CD4-positive, alpha-beta T cell treated with Interleukin-10 for 1 hour (primary cell): ENCODE measurements at regions not wholly inside any gene's neighbourhood (a gene's known extent, or its start where the extent isn't known, plus 50 kb on each side); places are given as distances from the start of the nearest gene placed in this dataset.

Source experiments
- DNase-seq: peaks from one replicate; pipeline ENCODE4 v3.0.0-alpha.2; 2020

DNA sequence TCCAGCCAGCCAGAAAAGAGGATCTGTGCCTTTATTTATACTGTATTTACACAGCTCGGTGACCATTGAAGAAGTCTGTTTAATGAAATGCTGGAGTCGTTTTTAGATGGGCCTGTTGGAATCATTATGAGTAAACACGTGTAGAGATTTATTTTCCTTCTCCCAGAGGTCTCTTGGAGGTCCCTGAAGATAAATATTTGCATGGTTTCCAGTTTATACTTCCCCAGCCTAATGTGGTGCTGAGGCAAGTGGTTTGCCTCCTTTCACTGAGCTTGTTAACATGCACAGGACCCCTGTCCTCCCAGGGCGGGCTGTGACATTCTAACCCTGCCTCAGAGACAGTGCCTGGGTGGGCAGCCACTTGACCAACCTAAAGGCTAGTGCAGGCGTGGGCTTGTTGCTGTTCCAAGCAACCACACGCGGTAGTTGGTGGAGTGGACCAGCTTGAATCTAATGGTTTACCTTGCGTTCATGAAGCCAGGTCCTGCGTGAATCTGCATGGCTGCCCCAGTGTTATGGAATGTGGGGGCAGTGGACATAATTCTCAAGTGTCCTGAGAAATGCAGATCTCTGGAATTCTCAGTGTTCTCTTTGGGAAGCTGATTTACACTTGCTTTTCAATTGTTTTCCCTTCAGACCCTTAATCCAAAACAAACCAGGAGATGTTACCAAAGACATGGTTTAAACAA lies 130.2 kb upstream of the DLX2 start:
- no peak for DNase-seq

DNA sequence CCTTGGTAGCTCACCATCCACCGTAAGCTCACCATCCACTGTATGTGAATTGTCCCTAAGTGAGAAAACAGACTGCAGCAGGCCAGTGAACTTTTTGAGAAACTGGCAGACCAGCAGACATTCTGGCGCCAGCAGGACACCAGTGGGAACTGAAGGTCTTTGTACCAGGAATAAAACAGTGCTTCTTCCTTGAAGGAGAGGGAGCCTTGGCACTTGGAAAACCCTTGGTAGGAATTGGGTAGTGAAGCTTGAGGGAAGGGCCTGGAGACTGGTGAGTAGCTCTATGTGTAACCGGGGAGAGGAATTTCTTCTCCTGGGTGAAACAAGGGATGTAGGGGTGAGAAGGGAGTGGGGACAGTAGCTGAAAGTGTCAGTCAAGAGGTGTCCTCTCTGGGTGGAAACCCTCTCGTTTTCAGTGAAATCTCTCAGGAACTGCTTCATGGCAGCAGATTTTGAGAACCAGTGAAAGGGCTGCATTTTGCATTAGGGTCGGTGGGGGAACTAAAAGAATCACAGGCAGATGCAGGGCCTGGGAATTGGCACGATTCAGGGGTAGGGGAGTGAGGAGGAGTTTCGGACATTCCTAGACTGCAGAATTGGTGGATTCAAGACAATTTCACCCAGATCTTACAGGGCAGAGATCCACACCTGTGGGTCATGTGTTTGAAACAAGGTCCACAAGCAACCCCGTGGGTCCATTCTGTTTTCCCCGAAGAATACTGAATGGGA lies 131.5 kb upstream of the DLX2 start:
- no peak for DNase-seq

DNA sequence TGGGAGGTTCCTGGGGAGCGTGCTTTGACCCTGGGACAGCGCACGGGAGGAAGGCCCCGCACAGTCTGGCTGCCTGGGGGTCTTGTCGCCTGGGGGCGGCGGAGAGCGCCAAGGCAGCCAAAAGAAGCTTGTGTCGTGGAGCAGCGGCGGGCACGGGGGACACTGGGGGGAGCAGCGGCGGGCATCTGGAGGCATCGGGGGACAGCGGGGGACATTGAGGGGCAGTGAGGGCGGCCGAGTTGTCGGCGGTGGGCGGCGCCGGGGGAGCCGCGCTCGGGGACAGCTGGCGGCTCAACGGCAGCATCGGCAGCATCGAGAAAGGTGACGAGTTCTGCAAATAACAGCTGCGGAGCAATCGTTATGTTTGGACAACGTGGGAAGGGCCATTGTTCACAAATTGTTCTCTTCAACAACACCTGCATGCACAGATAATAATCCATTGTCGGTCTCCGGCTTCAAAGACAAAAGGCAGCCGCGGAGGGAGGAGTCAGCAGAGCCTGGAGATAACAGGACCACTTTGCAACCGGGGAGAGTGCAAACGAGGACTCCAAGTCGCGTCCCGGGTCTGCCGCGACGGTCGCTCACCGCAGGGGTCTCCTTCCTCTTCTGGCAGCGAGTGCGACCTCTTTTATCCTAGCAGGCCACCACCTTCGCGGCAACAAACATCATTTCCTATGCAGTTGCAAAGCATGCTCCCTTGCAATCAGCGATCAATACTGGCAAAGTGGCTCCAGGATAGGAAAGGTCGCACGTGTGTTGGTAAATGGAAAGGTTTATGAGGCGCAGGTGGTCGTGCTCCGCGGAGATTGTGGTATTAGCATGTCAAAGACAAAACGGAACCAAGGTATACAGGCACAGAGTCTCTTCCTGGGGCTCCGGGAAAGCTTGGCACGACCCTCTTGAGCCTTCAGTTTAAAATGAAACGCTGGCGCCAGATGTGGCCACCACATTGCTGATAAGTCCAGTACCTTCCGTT lies 132.3 kb upstream of the DLX2 start:
- peak; percentile 33 for DNase-seq

DNA sequence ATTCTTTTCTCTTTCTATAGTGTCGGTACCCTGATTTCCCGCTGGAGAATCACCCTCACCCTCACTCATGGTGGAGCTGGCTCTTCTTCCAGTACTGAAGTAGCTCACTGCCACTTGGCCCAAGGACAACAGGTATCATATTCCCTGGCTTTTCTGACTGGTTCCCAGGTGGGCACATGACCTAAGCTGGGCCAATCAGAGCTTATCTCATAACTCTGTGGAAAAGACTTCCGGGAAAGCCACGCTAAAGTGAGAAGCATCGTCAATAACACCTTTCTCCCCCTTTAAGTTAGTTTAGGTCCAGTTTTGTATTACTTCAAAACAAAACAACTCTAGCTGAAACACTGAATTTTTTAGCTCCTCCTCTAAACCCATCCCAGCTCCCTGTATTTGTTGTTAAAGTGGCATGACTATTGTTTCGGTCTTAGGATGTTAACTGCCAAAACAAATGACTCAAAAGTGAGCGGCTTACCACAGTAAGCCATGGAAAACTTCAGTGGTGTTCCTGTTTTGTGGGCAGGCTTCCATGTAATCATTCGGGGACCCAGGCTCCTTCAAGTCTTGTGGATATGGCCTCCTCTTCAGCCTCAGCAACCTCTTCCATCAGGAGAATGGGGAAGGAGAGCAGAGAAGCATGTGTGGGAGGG lies 137.4 kb upstream of the DLX2 start:
- DNase-seq: no peak

DNA sequence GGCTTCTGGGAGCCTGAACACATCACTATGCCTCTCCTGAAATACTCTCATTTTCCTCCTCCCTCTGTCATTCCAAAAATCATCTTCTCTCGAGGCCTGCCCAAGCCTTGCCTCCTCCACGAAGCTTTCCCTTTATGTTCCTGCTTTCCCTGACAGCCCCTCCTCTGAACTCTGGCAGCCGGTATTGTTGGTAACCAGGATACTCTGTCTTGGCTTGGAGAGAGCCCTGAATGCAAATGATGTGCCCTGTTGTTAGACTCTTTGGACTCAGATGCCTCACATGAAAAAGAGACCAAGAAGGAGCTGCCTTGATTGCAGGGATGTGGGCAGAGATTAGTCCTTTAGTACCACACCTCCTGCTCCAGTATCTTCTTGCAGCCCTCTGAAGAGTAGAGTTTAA lies 138.5 kb upstream of the DLX2 start:
- DNase-seq: no peak

DNA sequence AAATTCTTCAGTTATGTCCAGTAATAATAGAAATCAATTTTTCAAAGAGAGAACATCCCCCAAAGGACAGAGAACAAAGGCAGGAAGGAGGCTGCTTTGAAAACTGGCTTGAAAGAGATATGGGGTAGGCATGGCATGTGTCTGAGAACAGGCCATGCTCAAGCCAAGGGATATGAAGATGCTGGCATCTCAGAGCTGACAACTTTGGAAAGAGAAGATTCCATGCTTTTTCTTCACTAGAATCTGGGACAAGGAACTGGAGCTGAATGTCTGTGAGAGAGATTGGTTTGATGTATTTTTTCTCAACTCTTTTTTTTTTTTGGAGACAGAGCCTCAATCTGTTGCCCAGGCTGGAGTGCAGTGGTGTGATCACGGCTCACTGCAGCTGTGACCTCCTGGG lies 139.8 kb upstream of the DLX2 start:
- DNase-seq: no peak

DNA sequence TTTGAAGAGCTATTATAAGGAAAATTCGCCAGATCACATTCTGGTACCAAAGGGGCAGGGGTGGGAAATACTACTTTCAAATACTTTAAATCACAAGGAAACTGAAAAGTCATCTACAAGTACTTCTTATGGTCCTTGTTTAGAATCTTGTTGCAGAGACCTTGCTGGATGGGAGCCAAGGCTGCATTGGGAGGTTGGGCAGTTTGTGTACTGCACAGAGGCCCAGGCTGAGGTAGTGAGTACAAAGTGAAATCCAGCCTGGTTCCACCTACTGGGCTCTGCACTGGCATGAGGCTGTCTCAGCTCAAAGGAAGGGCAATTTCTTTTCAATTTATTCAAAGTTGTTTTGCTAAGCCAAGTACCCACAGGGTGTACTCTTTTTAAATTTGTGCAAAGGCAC lies 140.3 kb upstream of the DLX2 start:
- DNase-seq: no peak

DNA sequence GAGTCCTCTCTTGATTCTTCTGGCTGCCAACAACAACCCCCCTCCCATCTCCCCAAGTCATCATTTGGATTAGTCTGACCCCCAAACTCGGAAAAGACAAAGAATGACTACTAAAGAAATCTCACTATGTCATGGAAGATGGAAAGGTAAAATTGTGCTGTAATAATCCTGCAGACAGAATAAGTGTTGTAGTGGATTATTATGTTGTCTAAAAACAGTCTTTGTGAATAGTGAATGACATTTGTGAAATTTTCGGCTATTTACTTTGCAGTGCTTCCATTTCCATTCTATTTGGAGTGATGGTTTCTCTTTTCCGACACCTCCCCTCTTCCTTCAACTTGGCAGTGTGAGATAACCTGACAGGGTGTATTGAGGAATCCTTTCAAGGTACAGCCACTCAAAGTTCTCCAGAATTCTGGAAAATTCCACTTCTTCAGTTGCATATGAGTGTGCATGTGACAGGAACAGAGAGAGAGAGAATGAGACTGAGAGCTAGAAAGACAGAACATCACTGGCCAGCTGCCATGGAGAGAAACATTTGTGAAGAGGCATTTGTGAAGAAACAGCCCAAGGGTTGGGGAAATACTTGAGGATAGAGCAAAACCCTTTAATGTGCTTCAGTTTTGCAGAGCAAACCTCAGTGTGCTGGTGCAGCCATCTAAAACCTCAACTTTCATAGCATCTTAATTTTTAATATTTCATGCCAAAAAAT lies 141.9 kb upstream of the DLX2 start:
- no peak for DNase-seq

DNA sequence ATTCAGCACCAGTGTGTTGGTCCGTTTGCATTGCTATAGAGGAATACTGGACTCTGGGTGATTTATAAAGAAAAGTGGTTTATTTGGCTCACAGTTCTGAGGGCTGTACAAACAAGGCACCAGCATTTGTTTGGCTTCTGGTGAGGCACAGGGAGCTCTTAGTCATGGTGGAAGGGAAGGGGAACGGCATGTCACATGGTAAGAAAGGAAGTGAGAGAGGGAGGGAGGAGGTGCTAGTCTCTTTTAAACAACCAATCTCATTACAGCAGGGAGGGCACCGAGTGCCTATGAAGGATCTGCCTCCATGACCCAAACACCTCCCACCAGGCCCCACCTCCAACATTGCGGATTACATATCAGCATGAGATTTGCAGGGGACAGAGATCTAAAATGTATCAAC lies 143.9 kb upstream of the DLX2 start:
- no peak for DNase-seq

DNA sequence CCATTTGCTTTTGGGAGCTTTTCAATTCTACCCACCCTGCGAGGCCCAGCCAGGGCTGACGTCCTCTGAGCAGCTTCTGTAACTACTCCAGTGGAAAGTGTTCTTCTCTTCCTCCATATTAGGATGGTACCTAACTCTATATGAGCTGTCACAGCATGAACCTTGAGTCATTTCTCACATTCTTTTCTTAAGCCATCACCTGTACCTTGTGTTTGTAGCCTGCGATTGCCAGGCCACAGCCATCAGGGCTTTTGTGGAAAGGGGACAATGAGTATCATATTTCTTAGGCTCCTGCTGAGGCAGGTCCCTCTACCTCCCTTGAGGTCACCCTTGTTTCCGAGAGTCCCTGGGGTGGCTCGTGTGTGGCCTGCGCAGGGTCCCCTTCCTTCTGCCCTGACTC lies 144.5 kb upstream of the DLX2 start:
- DNase-seq: no peak

DNA sequence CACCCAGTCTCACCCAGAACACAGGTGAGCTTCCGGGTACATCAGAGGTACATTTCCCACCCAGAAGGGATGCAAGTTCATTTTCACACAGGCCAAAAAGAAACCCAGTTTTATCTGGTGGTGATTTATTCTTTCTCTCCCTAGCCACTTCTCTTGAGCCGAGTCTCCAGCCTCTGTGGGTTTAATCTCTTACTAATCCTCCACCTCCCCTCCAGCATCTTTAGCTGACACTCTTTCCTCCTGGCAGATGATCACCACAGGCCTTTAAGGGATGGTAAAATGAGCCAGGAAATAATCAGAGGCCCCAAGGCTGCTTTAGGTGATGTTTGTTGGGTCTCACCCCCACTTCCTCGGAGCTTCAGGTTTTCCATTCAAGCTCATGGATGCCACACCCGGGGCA lies 145.7 kb upstream of the DLX2 start:
- no peak for DNase-seq

DNA sequence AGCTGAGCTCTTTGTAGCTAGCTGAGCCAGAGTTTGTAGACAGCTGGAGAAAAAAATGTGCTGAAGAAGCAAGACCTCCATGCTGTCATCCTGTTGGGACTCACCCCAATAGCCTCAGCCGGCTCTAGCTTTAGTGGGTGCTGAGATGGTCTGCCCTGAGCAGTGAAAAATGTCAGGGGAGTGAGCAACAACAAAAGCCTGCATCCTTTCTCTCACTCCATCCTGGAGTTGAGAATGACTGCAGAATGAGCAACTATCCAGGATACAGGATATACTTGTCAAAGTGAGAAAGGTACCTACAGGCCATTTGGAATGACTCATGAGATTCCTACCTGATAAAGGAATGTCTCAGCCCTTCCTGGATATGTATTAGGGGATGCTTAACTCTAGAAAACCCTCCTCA lies 146.1 kb upstream of the DLX2 start:
- DNase-seq: no peak

DNA sequence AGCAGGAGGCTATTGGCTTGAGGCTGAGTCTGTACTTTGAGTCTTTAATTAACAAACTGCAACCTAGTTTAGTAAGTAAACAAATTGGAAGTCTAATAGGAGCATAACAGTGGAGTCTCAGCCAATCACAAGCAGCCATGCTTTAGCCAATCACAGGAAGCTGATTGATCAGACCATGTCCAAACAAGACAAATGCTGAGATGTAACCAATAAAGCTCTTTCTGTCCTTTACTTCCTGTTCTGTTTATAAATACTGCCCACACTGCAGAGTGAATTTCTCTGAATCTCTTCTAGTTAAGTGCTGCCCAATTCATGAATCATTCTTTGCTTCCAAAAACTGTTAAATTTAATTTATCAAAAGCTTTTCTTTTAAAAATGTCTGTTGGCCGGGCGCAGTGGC lies 146.6 kb upstream of the DLX2 start:
- no peak for DNase-seq

DNA sequence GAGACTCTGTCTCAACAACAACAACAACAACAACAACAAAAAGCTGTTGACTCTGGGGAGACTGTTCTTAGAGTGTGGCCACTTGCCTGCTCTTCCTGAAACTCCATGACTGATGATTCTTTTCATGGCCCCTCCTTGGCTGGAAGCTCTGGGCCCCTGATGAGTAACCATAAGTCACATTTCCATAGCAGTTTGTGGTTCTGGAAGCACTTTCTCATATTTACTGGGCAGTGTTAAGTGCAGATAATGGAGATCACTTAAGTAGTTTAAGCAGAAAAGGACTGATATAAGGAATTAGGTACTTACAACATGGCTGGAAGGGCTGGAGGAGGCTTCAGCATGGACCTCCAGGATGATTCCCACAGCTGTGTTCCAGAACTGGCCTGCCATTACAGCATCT lies 147.3 kb upstream of the DLX2 start:
- no peak for DNase-seq

DNA sequence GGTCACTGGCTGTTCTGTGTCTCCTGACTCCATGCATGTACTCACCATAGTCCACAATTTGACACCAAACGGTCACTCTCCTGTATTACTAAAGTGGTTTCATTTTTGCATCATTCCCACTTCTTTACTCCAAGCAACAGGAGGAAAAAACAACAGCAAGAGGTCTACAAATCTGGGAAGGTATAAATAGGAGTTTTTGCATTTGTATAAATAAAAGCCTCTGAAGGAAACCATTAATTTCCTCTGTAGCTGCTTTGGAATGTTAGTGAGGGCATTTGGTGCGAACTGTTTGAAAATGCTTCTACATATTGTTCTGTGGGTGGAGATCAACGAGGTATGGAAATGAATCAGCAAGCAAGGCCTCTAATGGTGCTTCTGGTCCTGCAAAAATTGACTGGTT lies 148.5 kb upstream of the DLX2 start:
- no peak for DNase-seq

DNA sequence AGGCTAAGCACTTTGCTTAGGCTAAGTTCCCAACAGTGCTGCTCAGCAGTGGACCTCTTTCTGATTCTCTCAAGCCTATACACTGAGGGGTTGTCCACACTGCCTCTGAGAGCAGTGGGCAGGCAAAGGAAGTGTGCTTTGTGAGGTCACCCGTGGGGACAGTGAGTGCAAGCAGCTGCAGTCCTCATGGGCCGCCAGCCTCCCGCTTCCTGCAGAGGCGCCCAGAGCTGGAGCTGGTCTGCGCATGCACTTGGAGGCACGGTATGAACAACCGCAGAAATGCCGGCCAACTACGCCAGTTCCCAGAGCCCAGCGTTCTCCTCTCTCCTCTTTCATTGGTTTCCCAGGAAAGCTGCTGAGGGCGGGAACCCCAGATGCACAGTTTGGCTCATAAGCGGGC lies 149.5 kb upstream of the DLX2 start:
- DNase-seq: no peak

DNA sequence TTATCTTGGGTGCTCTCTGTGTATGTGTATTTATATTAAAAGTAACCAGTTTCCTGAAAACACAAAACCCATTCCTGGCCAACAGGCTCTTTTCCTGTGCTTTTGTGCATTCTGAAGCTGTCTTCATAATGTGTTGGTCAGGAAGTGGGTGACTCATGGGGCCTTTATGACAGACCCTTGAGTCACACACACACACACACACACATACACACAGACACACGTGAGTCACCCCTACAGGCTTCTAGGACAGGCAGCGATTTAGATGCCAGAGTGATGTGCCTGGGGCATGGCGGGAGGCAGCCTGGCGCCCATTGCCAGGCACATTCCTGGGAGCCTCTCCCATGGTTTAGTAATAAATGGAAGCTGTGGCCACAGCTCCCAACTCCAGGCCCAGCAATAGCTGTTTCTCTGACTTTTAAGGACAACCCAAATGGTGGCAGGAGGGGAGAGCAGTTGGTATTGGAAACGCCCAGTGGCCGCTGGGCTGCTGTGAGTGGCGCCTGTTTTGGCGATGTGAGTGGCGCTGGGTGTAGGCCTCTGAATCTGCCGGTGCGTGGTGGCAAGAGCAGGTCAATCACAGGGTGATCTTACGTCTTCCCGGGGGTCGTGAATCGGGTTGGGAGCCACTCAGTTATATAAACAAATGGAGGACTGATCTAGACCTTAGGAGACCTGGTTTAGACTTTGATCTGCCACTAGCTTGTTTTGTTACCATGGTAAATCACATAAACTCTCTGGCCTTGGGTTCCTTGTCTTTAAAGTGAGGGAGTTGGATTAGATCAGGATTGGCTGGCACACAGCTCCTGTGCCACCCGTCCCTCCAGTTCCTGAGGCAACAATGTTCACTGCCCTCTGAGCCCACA lies 150.7 kb upstream of the DLX2 start:
- DNase-seq: peak; percentile 26

DNA sequence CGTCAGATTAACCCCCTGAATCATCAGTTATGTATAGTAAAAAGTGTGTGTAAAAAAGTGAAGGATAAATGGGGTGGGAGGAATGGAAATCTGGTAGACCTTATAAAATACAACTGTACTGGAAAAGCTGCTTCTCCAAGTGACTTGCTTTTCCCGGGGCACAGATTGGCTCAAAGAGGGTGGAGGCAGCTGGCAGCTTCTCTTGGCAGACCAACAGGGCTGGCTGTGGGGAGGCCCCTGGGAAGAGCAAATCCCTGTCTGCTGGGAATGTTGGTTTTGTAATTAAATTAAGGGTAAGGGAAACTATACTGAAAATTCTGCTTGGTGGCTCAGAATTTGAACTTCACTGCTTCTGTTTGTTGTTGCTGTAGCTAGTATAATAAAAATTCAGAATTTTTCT lies 154.2 kb upstream of the DLX2 start:
- DNase-seq: no peak

DNA sequence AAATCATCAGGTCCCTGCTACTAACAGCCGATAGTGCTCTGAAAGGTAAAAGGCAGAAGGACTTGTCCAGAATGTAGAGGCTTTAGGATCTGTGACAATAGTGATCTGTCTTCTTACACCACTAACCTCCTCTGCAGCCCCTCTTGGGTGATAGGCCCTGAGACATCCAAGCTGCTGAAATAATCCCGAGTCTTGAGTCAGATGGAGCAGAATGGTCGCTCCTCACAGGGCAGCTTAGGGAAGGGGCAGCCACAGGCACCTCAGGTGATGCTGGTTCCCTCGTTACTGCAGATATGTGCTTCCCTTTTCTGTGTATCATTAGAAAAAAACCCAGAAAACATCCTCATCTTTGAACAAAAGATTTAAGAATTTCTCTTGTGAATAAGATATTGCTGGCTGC lies 157.1 kb upstream of the DLX2 start:
- no peak for DNase-seq

DNA sequence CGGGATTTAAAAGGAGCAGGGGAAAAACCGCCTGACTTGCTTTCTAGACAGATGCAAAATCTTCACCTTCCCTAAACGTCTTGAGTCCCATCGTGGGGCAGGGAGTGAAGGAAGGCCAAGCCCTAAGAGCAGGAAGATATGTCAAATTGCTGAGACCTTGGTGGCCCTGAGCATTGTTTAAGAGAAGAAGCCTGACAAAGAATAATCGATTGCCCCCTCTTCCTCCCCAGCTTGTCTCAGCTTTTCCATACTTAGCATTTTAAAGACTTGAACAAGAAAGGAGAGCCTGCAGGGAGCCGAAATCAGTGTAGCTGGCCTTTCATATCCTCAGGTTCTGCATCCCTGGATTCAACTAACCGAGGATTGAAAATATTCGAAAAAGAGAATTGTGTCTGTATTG lies 157.6 kb upstream of the DLX2 start:
- no peak for DNase-seq

DNA sequence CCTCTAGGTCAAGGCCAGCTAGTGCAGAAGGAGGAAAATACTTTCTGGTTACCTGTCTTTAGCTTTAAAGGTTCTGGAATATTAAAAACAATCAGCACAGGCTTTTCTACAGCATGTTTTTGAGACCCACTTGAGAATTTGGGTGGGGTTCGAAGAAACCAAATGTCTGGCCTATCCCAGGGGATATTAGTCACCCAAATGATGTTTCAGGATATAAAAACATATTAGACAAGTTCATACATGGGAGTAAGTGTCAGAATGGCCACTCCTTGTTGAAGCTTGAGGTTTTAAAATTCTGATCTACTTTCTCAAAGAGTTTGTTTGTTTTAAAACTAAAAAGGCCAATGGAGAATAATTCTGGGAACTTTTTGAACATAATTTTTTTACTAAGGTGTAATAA lies 158.6 kb upstream of the DLX2 start:
- DNase-seq: no peak

DNA sequence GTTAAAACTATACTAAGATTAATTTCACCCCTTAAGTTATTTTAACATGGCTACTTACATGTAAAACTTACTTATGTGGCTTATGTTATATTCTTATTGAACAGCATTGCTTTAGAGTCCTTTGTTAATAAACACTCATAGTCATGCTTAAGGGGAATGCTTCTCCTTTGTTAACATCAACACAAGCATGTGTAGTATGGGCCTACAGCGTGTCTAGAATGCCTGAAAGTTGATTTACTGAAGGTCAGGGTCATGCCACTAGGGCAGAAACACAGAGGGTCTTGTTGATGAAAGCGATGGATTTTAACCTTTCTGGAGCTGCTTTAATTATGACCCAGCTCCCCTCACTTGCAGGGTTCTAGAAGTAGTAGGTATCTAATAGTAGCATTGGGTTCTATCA lies 159.8 kb upstream of the DLX2 start:
- DNase-seq: no peak
